ENCODE measurements at regions not wholly inside any gene's neighbourhood (a gene's known extent, or its start where the extent isn't known, plus 50 kb on each side); places are given as distances from the start of the nearest gene placed in this dataset.

GRCh38 chrX:45591650-45592049 is 391.0 kb upstream of the DIPK2B start:
- Mint-ChIP-seq H3K4me1 (no peaks in the 10 kb centered on the region), H3K4me3 (no peak overlapping the region), H3K9me3 (peaks cover 67% of the 10 kb centered on the region), H3K36me3 (ENCODE audit: low read depth) (peaks cover 7% of the 10 kb centered on the region), H3K27me3 (ENCODE audit: low read depth, poor library complexity) (peaks cover 3% of the 10 kb centered on the region), H3K27ac (no peak overlapping the region)
- DNase-seq: no peak
- no peak for TF ChIP-seq CTCF (IDR thresholded peaks at IDR 0.05)

GRCh38 chrX:45584717-45585116 is 384.0 kb upstream of the DIPK2B start:
- Mint-ChIP-seq H3K27ac (no peak overlapping the region), H3K9me3 (peaks cover 45% of the 10 kb centered on the region), H3K4me3 (no peak overlapping the region), H3K36me3 (ENCODE audit: low read depth) (peaks cover 7% of the 10 kb centered on the region), H3K4me1 (no peaks in the 10 kb centered on the region), H3K27me3 (ENCODE audit: low read depth, poor library complexity) (no peaks in the 10 kb centered on the region)
- no peak for DNase-seq
- no peak for TF ChIP-seq CTCF (IDR thresholded peaks at IDR 0.05)

GRCh38 chrX:45577361-45577760 is 376.7 kb upstream of the DIPK2B start:
- H3K4me3 Mint-ChIP-seq: no peak overlapping the region
- no peaks in the 10 kb centered on the region for H3K4me1 Mint-ChIP-seq
- no peak for DNase-seq
- no peak for TF ChIP-seq CTCF (IDR thresholded peaks at IDR 0.05)
- H3K9me3 Mint-ChIP-seq: peaks cover 55% of the 10 kb centered on the region
- H3K36me3 Mint-ChIP-seq (ENCODE audit: low read depth): no peaks in the 10 kb centered on the region
- no peaks in the 10 kb centered on the region for H3K27me3 Mint-ChIP-seq (ENCODE audit: low read depth, poor library complexity)
- no peak overlapping the region for H3K27ac Mint-ChIP-seq

- Mint-ChIP-seq H3K27me3 (ENCODE audit: low read depth, poor library complexity) (no peaks in the 10 kb centered on the region), H3K27ac (no peak overlapping the region), H3K36me3 (ENCODE audit: low read depth) (no peaks in the 10 kb centered on the region), H3K9me3 (peaks cover 24% of the 10 kb centered on the region), H3K4me3 (no peak overlapping the region), H3K4me1 (no peaks in the 10 kb centered on the region)
- DNase-seq: no peak
- TF ChIP-seq CTCF (IDR thresholded peaks at IDR 0.05): no peak
Observed at GRCh38 chrX:45571453-45571852, 370.8 kb upstream of the DIPK2B start.

GRCh38 chrX:45566456-45566855 is 365.8 kb upstream of the DIPK2B start:
- H3K4me3 Mint-ChIP-seq: no peak overlapping the region
- H3K9me3 Mint-ChIP-seq: peaks cover 32% of the 10 kb centered on the region
- DNase-seq: no peak
- no peaks in the 10 kb centered on the region for H3K27me3 Mint-ChIP-seq (ENCODE audit: low read depth, poor library complexity)
- H3K4me1 Mint-ChIP-seq: no peaks in the 10 kb centered on the region
- no peaks in the 10 kb centered on the region for H3K36me3 Mint-ChIP-seq (ENCODE audit: low read depth)
- no peak for TF ChIP-seq CTCF (IDR thresholded peaks at IDR 0.05)
- H3K27ac Mint-ChIP-seq: no peak overlapping the region

- Mint-ChIP-seq H3K27me3 (ENCODE audit: low read depth, poor library complexity) (no peaks in the 10 kb centered on the region), H3K4me3 (no peak overlapping the region), H3K36me3 (ENCODE audit: low read depth) (no peaks in the 10 kb centered on the region), H3K4me1 (no peaks in the 10 kb centered on the region), H3K9me3 (peaks cover 30% of the 10 kb centered on the region), H3K27ac (no peak overlapping the region)
- DNase-seq: no peak
- TF ChIP-seq CTCF (IDR thresholded peaks at IDR 0.05): no peak
Observed at GRCh38 chrX:45557387-45557786, 356.7 kb upstream of the DIPK2B start.
